Keratinocyte (primary cell): ENCODE measurements at regions not wholly inside any gene's neighbourhood (a gene's known extent, or its start where the extent isn't known, plus 50 kb on each side); places are given as distances from the start of the nearest gene placed in this dataset.

ENCODE experiments used
- CTCF ChIP-seq, 3 experiments: IDR thresholded peaks in 1 of 3; conservative IDR thresholded peaks in 1 of 3; optimal IDR thresholded peaks in 1 of 3; 2 replicates in 2 of 3; 3 replicates in 1 of 3; pipeline versions ENCODE3 to v1.5.1; 2011; ENCODE audit warnings: low read length in 3 of 3, mild to moderate bottlenecking in 3 of 3, moderate library complexity in 2 of 3, control low read depth in 1 of 3, inconsistent platforms in 1 of 3; ENCODE audit not compliant: insufficient read depth in 2 of 3; ENCODE audit errors: extremely low read depth in 1 of 3
- EZH2 ChIP-seq: IDR thresholded peaks from one replicate; pipeline ENCODE4 v1.6.1; 2012; ENCODE audit warnings: inconsistent platforms, mild to moderate bottlenecking, low read length, moderate library complexity

GRCh38 chr1:199352351-199352750 lies 675.2 kb upstream of the NR5A2 start:
- TF ChIP-seq CTCF (optimal IDR thresholded peaks at IDR 0.05 in 1 of 3, IDR thresholded peaks at IDR 0.05 in 1 of 3, conservative IDR thresholded peaks at IDR 0.05 in 1 of 3; ENCODE audit: extremely low read depth in 1 of 3, insufficient read depth in 2 of 3, low read length in 3 of 3) = no peak
- no peak for TF ChIP-seq EZH2
